Lung (tissue), 11 donors: ENCODE measurements at regions not wholly inside any gene's neighbourhood (a gene's known extent, or its start where the extent isn't known, plus 50 kb on each side); places are given as distances from the start of the nearest gene placed in this dataset.

Experiments used
- ATAC-seq: fragments of 200-7000 bp; cut with Tn5 transposase; one replicate; pipeline ENCODE4 v1.9.1; 2020; ENCODE audit warnings: moderate number of reproducible peaks; ENCODE audit not compliant: insufficient read depth, low FRiP score
- DNase-seq, 3 donors: peaks; one replicate each; pipeline ENCODE4 v3.0.0-alpha.2; 2013 to 2017
- H3K27ac ChIP-seq, 2 donors: one replicate each; pipeline ENCODE4 v1.5.1; 2013; ENCODE audit warnings: mild to moderate bottlenecking in 2 of 2, moderate library complexity in 2 of 2, control low read depth in 1 of 2, inconsistent platforms in 1 of 2, low read depth in 1 of 2, low read length in 1 of 2
- H3K27me3 ChIP-seq, 3 donors: one replicate each; pipeline ENCODE4 v1.5.1; 2013; ENCODE audit warnings: low read length in 2 of 3; ENCODE audit not compliant: control insufficient read depth in 3 of 3, insufficient read depth in 3 of 3
- H3K36me3 ChIP-seq, 4 donors: one replicate each; pipeline ENCODE4 v1.5.1; 2013; ENCODE audit warnings: low read length in 4 of 4, mild to moderate bottlenecking in 1 of 4, moderate library complexity in 1 of 4; ENCODE audit not compliant: control insufficient read depth in 4 of 4, insufficient read depth in 4 of 4
- H3K4me1 ChIP-seq, 5 donors: one replicate each; pipeline ENCODE4 v1.5.1; 2013; ENCODE audit warnings: low read length in 5 of 5, mild to moderate bottlenecking in 2 of 5, moderate library complexity in 1 of 5; ENCODE audit not compliant: control insufficient read depth in 5 of 5, insufficient read depth in 5 of 5
- H3K4me3 ChIP-seq: one replicate; pipeline ENCODE4 v1.5.1; 2013; ENCODE audit warnings: mild to moderate bottlenecking, control low read depth, moderate library complexity
- H3K9ac ChIP-seq, 2 donors: one replicate each; pipeline ENCODE4 v1.5.1; 2013; ENCODE audit warnings: low read length in 2 of 2, control low read depth in 1 of 2; ENCODE audit not compliant: insufficient read depth in 1 of 2
- H3K9me3 ChIP-seq, 4 donors: one replicate each; pipeline ENCODE4 v1.5.1; 2013; ENCODE audit warnings: low read length in 3 of 4, mild to moderate bottlenecking in 1 of 4, moderate library complexity in 1 of 4; ENCODE audit not compliant: control insufficient read depth in 4 of 4, insufficient read depth in 3 of 4
- WGBS, 2 donors: extraction: QIAGEN DNeasy Blood & Tissue Kit; methylation state at CpG; one replicate each; pipeline ENCODE4 v1.1.7; 2013; 5-methylcytosine and 5-hydroxymethylcytosine counted together
- TF ChIP-seq, protein P1 (sequence below): IDR thresholded peaks from 2 replicates; pipeline ENCODE4 v1.5.1; 2012; ENCODE audit warnings: mild to moderate bottlenecking; ENCODE audit errors: control extremely low read depth, extremely low read depth
- donor health status: control.
- donor health status: control.
- donor health status: Bipolar disorder and iron deficiency.
- donor health status: healthy.
- donor health status: DM: yes; HTN: yes; CAD: no.

DNA sequence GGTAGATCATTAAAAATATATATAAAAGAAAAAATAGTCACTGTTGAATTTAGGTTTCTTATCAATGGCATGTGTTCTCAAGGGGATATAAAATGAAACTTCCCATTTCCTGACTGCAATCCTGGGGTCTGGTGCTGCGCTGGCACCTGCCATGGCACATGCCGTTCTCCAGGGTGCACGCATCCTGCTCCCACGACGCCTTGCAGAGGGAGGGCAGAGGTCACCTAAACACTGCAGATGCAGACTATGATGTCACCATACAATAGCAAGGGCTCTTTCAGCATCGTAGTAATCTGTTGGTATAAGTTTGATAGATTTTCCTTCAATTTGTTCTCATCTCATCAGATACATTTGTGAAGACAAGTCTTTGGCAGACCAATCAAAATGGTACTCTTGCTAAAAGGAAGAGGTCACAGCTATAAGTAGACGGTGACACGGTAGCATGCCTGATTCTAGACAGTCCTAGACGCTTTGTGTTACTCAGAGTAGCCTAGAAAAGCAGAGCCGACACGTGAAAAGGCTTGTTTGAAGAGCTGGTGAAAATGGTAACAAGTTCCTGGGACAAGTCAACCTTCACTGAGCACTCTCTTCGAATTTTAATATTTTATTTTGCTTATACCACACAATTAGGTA lies 761.4 kb downstream of the DCDC2C start:
- Histone ChIP-seq H3K4me1 (peaks cover 0 to 14% (median 0%) of the 10 kb centered on the region in 5 donors), H3K9ac (no peak overlapping the region), H3K36me3 (no peaks in the 10 kb centered on the region), H3K27me3 (no peaks in the 10 kb centered on the region), H3K27ac (no peak overlapping the region), H3K4me3 (no peak overlapping the region), H3K9me3 (no peaks in the 10 kb centered on the region)
- WGBS, 2 donors, result 74 to 84% methylated on average over 12 of the region's 12 CpGs
- DNase-seq (no peak), ATAC-seq (no peak)
- TF ChIP-seq, protein P1, sequence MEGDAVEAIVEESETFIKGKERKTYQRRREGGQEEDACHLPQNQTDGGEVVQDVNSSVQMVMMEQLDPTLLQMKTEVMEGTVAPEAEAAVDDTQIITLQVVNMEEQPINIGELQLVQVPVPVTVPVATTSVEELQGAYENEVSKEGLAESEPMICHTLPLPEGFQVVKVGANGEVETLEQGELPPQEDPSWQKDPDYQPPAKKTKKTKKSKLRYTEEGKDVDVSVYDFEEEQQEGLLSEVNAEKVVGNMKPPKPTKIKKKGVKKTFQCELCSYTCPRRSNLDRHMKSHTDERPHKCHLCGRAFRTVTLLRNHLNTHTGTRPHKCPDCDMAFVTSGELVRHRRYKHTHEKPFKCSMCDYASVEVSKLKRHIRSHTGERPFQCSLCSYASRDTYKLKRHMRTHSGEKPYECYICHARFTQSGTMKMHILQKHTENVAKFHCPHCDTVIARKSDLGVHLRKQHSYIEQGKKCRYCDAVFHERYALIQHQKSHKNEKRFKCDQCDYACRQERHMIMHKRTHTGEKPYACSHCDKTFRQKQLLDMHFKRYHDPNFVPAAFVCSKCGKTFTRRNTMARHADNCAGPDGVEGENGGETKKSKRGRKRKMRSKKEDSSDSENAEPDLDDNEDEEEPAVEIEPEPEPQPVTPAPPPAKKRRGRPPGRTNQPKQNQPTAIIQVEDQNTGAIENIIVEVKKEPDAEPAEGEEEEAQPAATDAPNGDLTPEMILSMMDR, result no peak

DNA sequence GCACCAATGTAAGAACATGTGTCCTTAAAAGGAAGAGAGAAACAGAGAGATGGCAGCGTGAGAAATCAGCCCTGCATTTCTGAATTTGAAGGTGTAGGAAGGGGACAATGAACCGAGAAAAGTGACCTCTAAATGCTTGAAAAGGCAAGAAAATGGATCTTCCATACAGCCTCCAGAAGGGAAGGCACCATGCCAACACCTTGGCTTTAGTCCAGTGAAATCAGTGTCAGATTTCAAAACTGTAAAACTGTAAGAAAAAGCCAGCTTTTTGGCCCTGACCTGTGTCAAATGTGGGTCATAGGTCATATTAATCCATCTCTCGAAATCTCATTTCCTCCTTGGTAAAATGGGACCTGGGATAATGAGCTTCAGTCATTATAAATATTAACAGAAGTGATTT lies 762.3 kb downstream of the DCDC2C start:
- H3K9me3 ChIP-seq, result no peaks in the 10 kb centered on the region
- no peaks in the 10 kb centered on the region for H3K36me3 ChIP-seq
- peak overlapping the region in 1 of 2 donors; percentile 1 for H3K9ac ChIP-seq
- TF ChIP-seq, protein P1, result no peak
- no peaks in the 10 kb centered on the region for H3K27me3 ChIP-seq
- ATAC-seq (no peak), DNase-seq (peak; percentile 36 to 71 (median 69))
- WGBS, 2 donors, result 63 to 69% methylated on average over 3 of the region's 3 CpGs
- no peak overlapping the region for H3K27ac ChIP-seq
- peaks cover 0 to 14% (median 0%) of the 10 kb centered on the region in 5 donors for H3K4me1 ChIP-seq
- H3K4me3 ChIP-seq, result no peak overlapping the region

DNA sequence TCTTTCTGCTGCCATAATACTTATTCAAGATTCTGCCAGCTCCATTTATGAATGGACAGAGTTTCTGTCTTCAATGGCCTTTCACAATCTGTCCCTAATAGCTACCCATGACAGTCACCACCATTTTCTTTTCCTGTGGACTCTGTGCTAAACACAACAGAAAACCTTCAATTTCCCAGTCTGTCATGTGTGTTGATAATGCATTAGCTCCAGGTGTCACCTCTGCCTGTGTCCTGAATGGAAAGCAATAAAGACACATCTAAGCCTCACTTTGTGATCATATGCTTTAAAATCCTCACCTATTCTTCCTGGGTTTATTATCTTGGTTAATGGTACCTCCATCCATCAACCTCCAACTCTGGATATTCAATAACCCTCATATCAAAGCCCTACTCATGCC lies 772.2 kb downstream of the DCDC2C start:
- Histone ChIP-seq H3K27ac (no peak overlapping the region), H3K27me3 (no peaks in the 10 kb centered on the region), H3K4me1 (no peaks in the 10 kb centered on the region), H3K4me3 (no peak overlapping the region), H3K9ac (no peak overlapping the region), H3K9me3 (no peaks in the 10 kb centered on the region), H3K36me3 (no peaks in the 10 kb centered on the region)
- TF ChIP-seq, protein P1, result no peak
- DNase-seq, result no peak
- ATAC-seq, result no peak

DNA sequence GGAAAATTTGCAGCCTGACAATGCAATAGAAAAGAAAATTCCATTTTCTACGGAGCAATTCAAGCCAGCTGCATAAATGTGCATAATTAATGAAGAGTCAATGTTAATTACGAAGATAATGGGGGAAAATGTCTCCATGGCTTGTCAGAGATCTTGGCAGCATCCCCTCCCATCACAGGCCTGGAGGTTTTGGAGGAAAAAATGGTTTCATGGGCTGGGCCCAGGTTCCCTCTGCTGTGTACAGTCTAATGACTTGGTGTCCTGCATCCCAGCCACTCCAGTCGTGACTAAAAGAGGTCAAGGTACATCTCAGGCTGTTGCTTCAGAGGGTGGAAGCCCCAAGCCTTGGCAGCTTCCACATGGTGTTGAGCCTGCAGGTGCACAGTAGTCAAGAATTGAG lies 779.7 kb downstream of the DCDC2C start:
- Histone ChIP-seq H3K9me3 (peaks cover 0 to 10% (median 0%) of the 10 kb centered on the region in 4 donors), H3K27me3 (no peaks in the 10 kb centered on the region), H3K9ac (no peak overlapping the region), H3K27ac (no peak overlapping the region), H3K4me1 (no peaks in the 10 kb centered on the region), H3K4me3 (no peak overlapping the region), H3K36me3 (no peaks in the 10 kb centered on the region)
- WGBS, 2 donors, result 61 to 62% methylated on average over 3 of the region's 3 CpGs
- ATAC-seq, result no peak
- TF ChIP-seq, protein P1, result no peak
- no peak for DNase-seq
